PC-3 (cell line): ENCODE measurements at regions not wholly inside any gene's neighbourhood (a gene's known extent, or its start where the extent isn't known, plus 50 kb on each side); places are given as distances from the start of the nearest gene placed in this dataset.

ENCODE experiments used
- ATAC-seq: fragments of 200-7000 bp; cut with Tn5 transposase; 2 replicates; pipeline ENCODE4 v1.9.1; 2020; ENCODE audit warnings: mild to moderate bottlenecking, moderate library complexity
- BruUV-seq: library from RNA; stranded (reverse); fragments of 400-500 nt; replicated peaks from 2 replicates; lab custom pipeline; 2021; lab: Mats Ljungman, UMichigan
- CTCF ChIA-PET: fragments of 300-600 bp; sonication (Branson Sonifier 250); formaldehyde crosslinking; loops from one replicate; lab custom pipeline; 2022; ENCODE audit warnings: antibody characterized with exemption; lab: Charles Lee
- POLR2A ChIA-PET: fragments of 300-600 bp; sonication (Branson Sonifier 250); formaldehyde crosslinking; loops from one replicate; lab custom pipeline; 2022; ENCODE audit warnings: antibody characterized with exemption; ENCODE audit not compliant: unreplicated experiment; lab: Charles Lee
- DNase-seq: peaks from one replicate; pipeline ENCODE4 v3.0.0-alpha.2; 2015
- H2AFZ ChIP-seq: fragments of 300-600 bp; sonication (generic); 2 replicates; pipeline ENCODE4 v1.6.0; 2016; ENCODE audit warnings: antibody characterized with exemption, low read length
- H3F3A ChIP-seq: fragments of 300-600 bp; sonication (generic); one replicate; pipeline ENCODE4 v1.6.0; 2017; ENCODE audit warnings: antibody characterized with exemption, low read length, control low read depth, mild to moderate bottlenecking; ENCODE audit not compliant: unreplicated experiment
- H3K27ac ChIP-seq: fragments of 300-600 bp; sonication (generic); 2 replicates; pipeline ENCODE4 v1.5.1; 2016; ENCODE audit warnings: mild to moderate bottlenecking, low read length
- H3K27me3 ChIP-seq: fragments of 300-600 bp; sonication (generic); 2 replicates; pipeline ENCODE4 v1.6.1; 2016; ENCODE audit warnings: low read length, mixed read lengths
- H3K36me3 ChIP-seq: fragments of 300-600 bp; sonication (generic); 2 replicates; pipeline ENCODE4 v1.6.1; 2016; ENCODE audit warnings: low read depth, mixed run types, low read length, mixed read lengths
- H3K4me1 ChIP-seq: fragments of 300-600 bp; sonication (generic); 2 replicates; pipeline ENCODE4 v1.5.1; 2016; ENCODE audit warnings: low read length; ENCODE audit not compliant: insufficient read depth
- H3K4me2 ChIP-seq: fragments of 300-600 bp; sonication (generic); 2 replicates; pipeline ENCODE4 v1.6.0; 2016; ENCODE audit warnings: low read length
- H3K4me3 ChIP-seq: fragments of 300-600 bp; sonication (generic); 2 replicates; pipeline ENCODE4 v1.5.1; 2016; ENCODE audit warnings: mild to moderate bottlenecking, low read length, mixed read lengths
- H3K79me2 ChIP-seq: fragments of 300-600 bp; sonication (generic); 2 replicates; pipeline ENCODE4 v1.6.1; 2017; ENCODE audit warnings: low read length, mixed read lengths
- H3K9ac ChIP-seq: fragments of 300-600 bp; sonication (generic); 2 replicates; pipeline ENCODE4 v1.6.0; 2016; ENCODE audit warnings: mild to moderate bottlenecking, low read length
- H3K9me2 ChIP-seq: fragments of 300-600 bp; sonication (generic); replicated peaks from 2 replicates; pipeline ENCODE4 v1.6.1; 2016; ENCODE audit warnings: mixed run types, low read length, mixed read lengths
- H3K9me3 ChIP-seq: fragments of 300-600 bp; sonication (generic); 2 replicates; pipeline ENCODE4 v1.6.1; 2016; ENCODE audit warnings: low read length, mixed read lengths
- H4K20me1 ChIP-seq: fragments of 300-600 bp; sonication (generic); 2 replicates; pipeline ENCODE4 v1.6.1; 2016; ENCODE audit warnings: low read length, mixed read lengths
- EZH2 ChIP-seq: fragments of 300-600 bp; sonication (generic); IDR thresholded peaks from one replicate; pipeline ENCODE4 v1.6.1; 2017; ENCODE audit warnings: antibody characterized with exemption, mild to moderate bottlenecking, low read length; ENCODE audit not compliant: unreplicated experiment
- EZH2phosphoT487 ChIP-seq: fragments of 300-600 bp; sonication (generic); IDR thresholded peaks from 2 replicates; pipeline ENCODE4 v1.6.1; 2018; ENCODE audit warnings: mild to moderate bottlenecking, antibody characterized with exemption, low read length, borderline replicate concordance
- intact Hi-C: fragments of 100-400 bp; cut with micrococcal nuclease; formaldehyde crosslinking; loops from 2 replicates; pipeline ENCODE4 v1.9.0; 2023
- TF ChIP-seq, protein P1 (sequence below): fragments of 300-600 bp; sonication (generic); conservative IDR thresholded peaks from 2 replicates; pipeline ENCODE4 v1.5.1; 2017; ENCODE audit warnings: antibody characterized with exemption, low read depth, mild to moderate bottlenecking, low read length

DNA sequence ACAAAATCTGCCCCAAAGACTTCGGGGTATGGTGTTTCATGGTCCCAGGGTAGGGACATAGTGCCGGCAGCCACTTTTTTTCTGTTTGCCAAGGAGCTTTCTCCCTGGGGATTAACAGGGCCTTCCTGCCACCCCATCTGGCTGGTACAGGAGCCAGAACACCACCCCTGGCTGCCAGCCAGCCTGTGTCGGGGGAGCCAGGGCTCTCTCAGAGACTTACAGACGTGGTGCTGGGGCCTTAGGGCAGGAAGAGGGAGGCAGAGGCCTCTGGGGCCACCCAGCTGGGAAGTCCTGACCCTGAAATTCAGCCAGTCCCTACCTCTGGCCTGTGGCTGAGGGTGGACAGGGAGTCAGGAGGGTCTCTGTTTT is 52.4 kb upstream of the CDON start:
- ChIA-PET POLR2A (no interaction called here), CTCF (interaction anchor here (1.7 kb wide), 1 partner anchor 53 kb away, joined by 6 read pairs; no protein-coding TSS in a partner anchor)
- Histone ChIP-seq H3K27me3 (no peaks in the 10 kb centered on the region), H3K27ac (no peak overlapping the region), H3K4me2 (peak overlapping the region; percentile 75; the same call in 1 of the 2 replicates), H3F3A (no peaks in the 10 kb centered on the region), H3K4me3 (no peak overlapping the region), H3K79me2 (no peaks in the 10 kb centered on the region), H3K9ac (no peak overlapping the region), H3K4me1 (peaks cover 45% of the 10 kb centered on the region), H2AFZ (peak overlapping the region; percentile 56), H4K20me1 (no peaks in the 10 kb centered on the region), H3K9me2 (no peaks in the 10 kb centered on the region), H3K36me3 (no peaks in the 10 kb centered on the region), H3K9me3 (no peaks in the 10 kb centered on the region)
- no TSS peak for BruUV-seq
- no peak for ATAC-seq
- intact Hi-C loops: loop anchor here (10.0 kb wide), 1 partner anchor 190 kb away; no protein-coding TSS in a partner anchor
- TF ChIP-seq EZH2phosphoT487 (no peak), EZH2 (no peak)
- TF ChIP-seq, protein P1, sequence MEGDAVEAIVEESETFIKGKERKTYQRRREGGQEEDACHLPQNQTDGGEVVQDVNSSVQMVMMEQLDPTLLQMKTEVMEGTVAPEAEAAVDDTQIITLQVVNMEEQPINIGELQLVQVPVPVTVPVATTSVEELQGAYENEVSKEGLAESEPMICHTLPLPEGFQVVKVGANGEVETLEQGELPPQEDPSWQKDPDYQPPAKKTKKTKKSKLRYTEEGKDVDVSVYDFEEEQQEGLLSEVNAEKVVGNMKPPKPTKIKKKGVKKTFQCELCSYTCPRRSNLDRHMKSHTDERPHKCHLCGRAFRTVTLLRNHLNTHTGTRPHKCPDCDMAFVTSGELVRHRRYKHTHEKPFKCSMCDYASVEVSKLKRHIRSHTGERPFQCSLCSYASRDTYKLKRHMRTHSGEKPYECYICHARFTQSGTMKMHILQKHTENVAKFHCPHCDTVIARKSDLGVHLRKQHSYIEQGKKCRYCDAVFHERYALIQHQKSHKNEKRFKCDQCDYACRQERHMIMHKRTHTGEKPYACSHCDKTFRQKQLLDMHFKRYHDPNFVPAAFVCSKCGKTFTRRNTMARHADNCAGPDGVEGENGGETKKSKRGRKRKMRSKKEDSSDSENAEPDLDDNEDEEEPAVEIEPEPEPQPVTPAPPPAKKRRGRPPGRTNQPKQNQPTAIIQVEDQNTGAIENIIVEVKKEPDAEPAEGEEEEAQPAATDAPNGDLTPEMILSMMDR: no peak
- peak; percentile 45 for DNase-seq

DNA sequence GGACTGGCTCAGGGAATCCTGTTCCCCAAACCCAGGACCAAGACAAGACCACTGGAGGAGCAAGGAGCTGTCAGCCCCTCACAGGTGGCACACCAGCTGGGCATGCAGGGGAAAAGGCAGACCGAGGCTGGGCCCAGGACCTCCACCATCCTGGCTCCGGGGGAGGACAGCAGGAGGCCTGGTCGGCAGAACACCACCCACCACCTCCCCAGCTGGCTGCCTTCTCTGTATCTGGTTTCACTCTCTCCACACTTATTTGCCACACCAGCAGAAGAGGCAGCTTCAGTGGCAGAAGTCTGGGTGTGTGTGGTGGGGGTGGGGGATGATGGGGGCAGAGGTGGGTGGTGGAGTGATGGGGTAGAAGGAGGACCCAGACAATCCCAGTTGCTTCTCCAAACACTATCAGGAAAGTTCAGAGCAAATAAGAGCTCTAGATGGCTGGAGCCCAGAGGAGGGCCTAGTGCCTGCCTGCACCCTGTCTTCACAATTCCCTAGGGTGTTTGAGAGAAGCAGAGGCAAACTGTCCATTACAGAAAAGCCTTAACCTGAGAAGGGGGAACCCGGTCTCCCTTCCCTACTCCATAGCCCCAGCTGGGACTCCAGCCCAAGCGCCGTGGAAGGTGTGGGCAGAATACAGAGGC is 51.9 kb upstream of the CDON start:
- no peak overlapping the region for H3K4me3 ChIP-seq
- intact Hi-C loops: loop anchor here (5.0 to 10.0 kb wide), 2 partner anchors 38 to 190 kb away; no protein-coding TSS in a partner anchor
- no peaks in the 10 kb centered on the region for H3K9me3 ChIP-seq
- H3F3A ChIP-seq: no peaks in the 10 kb centered on the region
- no peaks in the 10 kb centered on the region for H4K20me1 ChIP-seq
- H3K4me1 ChIP-seq: peaks cover 50% of the 10 kb centered on the region
- no peak overlapping the region; the same call in 1 of the 2 replicates for H2AFZ ChIP-seq
- H3K79me2 ChIP-seq: no peaks in the 10 kb centered on the region
- TF ChIP-seq, protein P1: no peak
- TF ChIP-seq EZH2: no peak
- no peak for TF ChIP-seq EZH2phosphoT487
- ATAC-seq (no peak), DNase-seq (no peak)
- peak overlapping the region; percentile 69; the same call in 1 of the 2 replicates for H3K4me2 ChIP-seq
- no peaks in the 10 kb centered on the region for H3K36me3 ChIP-seq
- ChIA-PET POLR2A (no interaction called here), CTCF (interaction anchor here (0.6 to 1.7 kb wide), 2 partner anchors 10 to 53 kb away, joined by 6 read pairs; no protein-coding TSS in a partner anchor)
- no peak overlapping the region for H3K27ac ChIP-seq
- H3K9ac ChIP-seq: no peak overlapping the region
- BruUV-seq: no TSS peak
- H3K9me2 ChIP-seq: no peaks in the 10 kb centered on the region
- H3K27me3 ChIP-seq: no peaks in the 10 kb centered on the region

DNA sequence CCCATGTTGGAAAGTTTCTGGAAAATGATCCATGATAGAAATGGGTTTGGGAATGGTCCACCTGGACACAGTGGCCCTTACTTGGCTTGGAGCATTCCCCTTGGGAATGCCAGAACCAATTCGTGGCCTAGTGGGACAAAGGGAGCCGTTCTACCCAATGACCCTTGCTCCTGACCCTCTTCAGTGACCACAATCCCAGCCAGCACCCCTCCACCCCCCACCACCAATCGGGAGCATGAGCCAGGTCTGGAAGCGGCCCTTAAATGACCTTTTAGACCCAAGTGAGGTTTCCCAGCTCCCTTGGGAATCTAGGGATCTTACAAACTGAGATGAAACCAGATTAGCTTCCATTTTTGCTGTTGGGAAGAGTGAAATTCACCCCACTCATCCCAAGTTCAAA is 51.3 kb upstream of the CDON start:
- Histone ChIP-seq H3K27ac (peak overlapping the region; percentile 59), H3K4me3 (no peak overlapping the region; the same call in 1 of the 2 replicates), H3K79me2 (no peaks in the 10 kb centered on the region), H3F3A (no peaks in the 10 kb centered on the region), H3K27me3 (no peaks in the 10 kb centered on the region), H4K20me1 (no peaks in the 10 kb centered on the region), H2AFZ (peak overlapping the region; percentile 27), H3K4me2 (peak overlapping the region; percentile 69), H3K36me3 (no peaks in the 10 kb centered on the region), H3K9me3 (no peaks in the 10 kb centered on the region), H3K9ac (no peak overlapping the region), H3K4me1 (peaks cover 53% of the 10 kb centered on the region), H3K9me2 (no peaks in the 10 kb centered on the region)
- ChIA-PET CTCF (interaction anchor here (0.6 to 1.0 kb wide), 7 partner anchors 9 to 197 kb away, joined by 3 to 6 read pairs (median 3); no protein-coding TSS in a partner anchor), POLR2A (interaction anchor here (0.6 to 0.7 kb wide), 2 partner anchors 53 to 181 kb away, joined by 3 to 5 read pairs; no protein-coding TSS in a partner anchor)
- no peak for ATAC-seq
- BruUV-seq: TSS peak; percentile 76
- no peak for DNase-seq
- intact Hi-C loops: loop anchor here (1.0 to 10.0 kb wide), 4 partner anchors 22 to 189 kb away; no protein-coding TSS in a partner anchor
- no peak for TF ChIP-seq EZH2
- TF ChIP-seq EZH2phosphoT487: no peak
- TF ChIP-seq, protein P1: no peak
